K562 (cell line): ENCODE measurements at regions not wholly inside any gene's neighbourhood (a gene's known extent, or its start where the extent isn't known, plus 50 kb on each side); places are given as distances from the start of the nearest gene placed in this dataset.

Source experiments
- ATAC-seq: fragments of 200-7000 bp; cut with Tn5 transposase; 3 replicates; pipeline ENCODE4 v1.9.1; 2020; ENCODE audit warnings: moderate library complexity
- BruUV-seq: library from RNA; stranded (reverse); fragments of 400-500 nt; replicated peaks from 2 replicates; lab custom pipeline; 2021; lab: Mats Ljungman, UMichigan
- CTCF ChIA-PET: fragments of 300-600 bp; formaldehyde crosslinking; extraction: SDS; loops from one replicate; lab custom pipeline; 2021; ENCODE audit warnings: low intra/inter-chr PET ratio; lab: Yijun Ruan, JAX
- POLR2A ChIA-PET: fragments of 300-600, 350-650 bp; sonication (Branson Sonifier 250); formaldehyde crosslinking; extraction: SDS; loops from one replicate; lab custom pipeline; 2021; ENCODE audit warnings: antibody characterized with exemption, inconsistent platforms; lab: Yijun Ruan, JAX
- DNase-seq, 4 experiments: peaks; one replicate each; pipeline versions ENCODE4 v3.0.0 to v3.0.0-alpha.2; 2011 to 2018; ENCODE audit warnings: low spot score in 3 of 4, mixed read lengths in 3 of 4; ENCODE audit errors: extremely low read depth in 1 of 4
- FAIRE-seq: peaks from 2 replicates; lab custom pipeline; 2011; peaks lifted over from hg19 to GRCh38; lab: Jason Lieb, UNC
- H2AFZ ChIP-seq: 2 replicates; pipeline ENCODE4 v1.6.0; 2011; ENCODE audit warnings: low read depth, low read length, control low read depth, inconsistent platforms
- H3K27ac ChIP-seq: fragments of 200-600 bp; 3 replicates; pipeline ENCODE4 v1.8.0; 2011; ENCODE audit warnings: low read depth, mild to moderate bottlenecking, control low read depth, inconsistent platforms, low read length, moderate library complexity, mixed read lengths; ENCODE audit errors: extremely low read depth
- H3K27me3 ChIP-seq, 2 experiments: fragments of 300-600 bp in 1 of 2; 2 replicates in 1 of 2; 3 replicates in 1 of 2; pipeline versions ENCODE4 v1.6.0 to v1.8.0; 2011; ENCODE audit warnings: inconsistent platforms in 2 of 2, low read length in 2 of 2, mild to moderate bottlenecking in 1 of 2, mixed read lengths in 1 of 2, moderate library complexity in 1 of 2; ENCODE audit not compliant: control insufficient read depth in 2 of 2, insufficient read depth in 2 of 2
- H3K36me3 ChIP-seq: fragments of 300-600 bp; 3 replicates; pipeline ENCODE4 v1.8.0; 2011; ENCODE audit warnings: mild to moderate bottlenecking, low read length, inconsistent platforms; ENCODE audit not compliant: control insufficient read depth, insufficient read depth
- H3K4me1 ChIP-seq, 2 experiments: fragments of 200-600 bp in 1 of 2; replicated peaks in 1 of 2; 2 replicates in 1 of 2; 3 replicates in 1 of 2; pipeline versions ENCODE4 v1.5.1 to v1.8.0; 2011; ENCODE audit warnings: inconsistent platforms in 2 of 2, low read length in 2 of 2, mild to moderate bottlenecking in 1 of 2, mixed read lengths in 1 of 2, moderate library complexity in 1 of 2; ENCODE audit not compliant: control insufficient read depth in 2 of 2, insufficient read depth in 2 of 2
- H3K4me2 ChIP-seq: 2 replicates; pipeline ENCODE4 v1.6.1; 2011; ENCODE audit warnings: low read length, control low read depth, inconsistent platforms, mixed read lengths; ENCODE audit not compliant: insufficient read depth
- H3K4me3 ChIP-seq: fragments of 200-600 bp; sonication (generic), shearing (Covaris generic); 2 replicates; pipeline ENCODE4 v1.5.1; 2016; ENCODE audit warnings: control low read depth, inconsistent platforms
- H3K79me2 ChIP-seq: fragments of 200-600 bp; 3 replicates; pipeline ENCODE4 v1.8.0; 2011; ENCODE audit warnings: low read length, inconsistent platforms; ENCODE audit not compliant: control insufficient read depth, insufficient read depth
- H3K9ac ChIP-seq, 2 experiments: 2 replicates each; pipeline versions ENCODE4 v1.6.0 to v1.6.1; 2011; ENCODE audit warnings: low read depth in 2 of 2, low read length in 2 of 2, control low read depth in 1 of 2, inconsistent platforms in 1 of 2, mild to moderate bottlenecking in 1 of 2, mixed read lengths in 1 of 2; ENCODE audit not compliant: insufficient read depth in 1 of 2
- H3K9me1 ChIP-seq: one replicate; pipeline ENCODE4 v1.6.0; 2011; ENCODE audit warnings: inconsistent platforms, mild to moderate bottlenecking, low read length, moderate library complexity; ENCODE audit not compliant: control insufficient read depth, insufficient read depth
- H3K9me3 ChIP-seq: replicated peaks from 2 replicates; pipeline ENCODE4 v1.5.1; 2011; ENCODE audit warnings: low read depth, low read length, inconsistent platforms; ENCODE audit not compliant: control insufficient read depth, insufficient read depth
- H4K20me1 ChIP-seq: replicated peaks from 2 replicates; pipeline ENCODE4 v1.6.1; 2011; ENCODE audit warnings: low read length, inconsistent platforms, mixed read lengths; ENCODE audit not compliant: control insufficient read depth, insufficient read depth
- C11orf30 ChIP-seq: fragments of 450-650 bp; IDR thresholded peaks from 2 replicates; pipeline ENCODE4 v1.6.1; 2016; ENCODE audit warnings: low read depth, mild to moderate bottlenecking
- CHD1 ChIP-seq: fragments of 200-600 bp; sonication (generic); IDR thresholded peaks from one replicate; pipeline ENCODE4 v1.6.1; 2012; ENCODE audit warnings: mild to moderate bottlenecking, moderate library complexity, low read length, inconsistent platforms
- ETS2 ChIP-seq: IDR thresholded peaks from 2 replicates; pipeline ENCODE4 v1.6.1; 2016; ENCODE audit warnings: borderline replicate concordance, missing genetic modification characterization, mild to moderate bottlenecking, moderate library complexity, missing compliant biosample characterization; ENCODE audit not compliant: poor library complexity, severe bottlenecking
- FOXJ3 ChIP-seq: sonication (generic); formaldehyde crosslinking; IDR thresholded peaks from 2 replicates; pipeline ENCODE4 v1.4.0; 2020; ENCODE audit warnings: mild to moderate bottlenecking, missing genetic modification reagents
- FOXP1 ChIP-seq: sonication (generic); formaldehyde crosslinking; IDR thresholded peaks from 2 replicates; pipeline ENCODE4 v1.8.0; 2022; ENCODE audit warnings: mild to moderate bottlenecking, missing genetic modification reagents
- KLF16 ChIP-seq: IDR thresholded peaks from 2 replicates; pipeline ENCODE4 v1.6.1; 2016; ENCODE audit warnings: antibody characterized with exemption
- MYBL2 ChIP-seq, 2 experiments: fragments of 450-650 bp in 1 of 2; sonication (generic) in 1 of 2; formaldehyde crosslinking in 1 of 2; IDR thresholded peaks; 2 replicates each; pipeline versions ENCODE4 v1.6.1 to v1.8.1; 2017 to 2022; ENCODE audit warnings: borderline replicate concordance in 1 of 2, inconsistent platforms in 1 of 2, low read depth in 1 of 2, mild to moderate bottlenecking in 1 of 2, missing genetic modification reagents in 1 of 2, moderate library complexity in 1 of 2
- NONO ChIP-seq, 2 experiments: fragments of 200-400 bp in 1 of 2; fragments of 450-650 bp in 1 of 2; formaldehyde crosslinking in 1 of 2; IDR thresholded peaks; 2 replicates each; pipeline ENCODE4 v1.6.1; 2017; ENCODE audit warnings: low read depth in 2 of 2, mild to moderate bottlenecking in 2 of 2, moderate library complexity in 2 of 2, low read length in 1 of 2
- RBM25 ChIP-seq: fragments of 200-400 bp; formaldehyde crosslinking; IDR thresholded peaks from 2 replicates; pipeline ENCODE4 v1.6.1; 2018; ENCODE audit warnings: low read length, low read depth, moderate library complexity; ENCODE audit not compliant: severe bottlenecking
- SREBF2 ChIP-seq: sonication (generic); formaldehyde crosslinking; IDR thresholded peaks from 2 replicates; pipeline ENCODE4 v1.4.0; 2020; ENCODE audit warnings: mild to moderate bottlenecking, missing genetic modification reagents
- TEAD4 ChIP-seq, 2 experiments: sonication (generic) in 1 of 2; formaldehyde crosslinking in 1 of 2; IDR thresholded peaks; 2 replicates each; pipeline versions ENCODE4 v1.6.1 to v1.8.0; 2012 to 2022; ENCODE audit warnings: borderline replicate concordance in 1 of 2, inconsistent platforms in 1 of 2, low read length in 1 of 2, mild to moderate bottlenecking in 1 of 2, missing genetic modification reagents in 1 of 2
- U2AF2 ChIP-seq: fragments of 200-400 bp; formaldehyde crosslinking; optimal IDR thresholded peaks from 2 replicates; pipeline ENCODE3; 2017; ENCODE audit warnings: low read depth, mild to moderate bottlenecking, low read length
- ZNF146 ChIP-seq: IDR thresholded peaks from one replicate; pipeline ENCODE4 v1.6.1; 2018; ENCODE audit warnings: missing compliant biosample characterization; ENCODE audit not compliant: unreplicated experiment
- ZNF224 ChIP-seq: sonication (generic); formaldehyde crosslinking; IDR thresholded peaks from 2 replicates; pipeline ENCODE4 v1.8.0; 2022; ENCODE audit warnings: mild to moderate bottlenecking, missing genetic modification reagents
- ZNF75A ChIP-seq: fragments of 450-650 bp; formaldehyde crosslinking; IDR thresholded peaks from 2 replicates; pipeline ENCODE4 v1.4.0; 2020; ENCODE audit warnings: mild to moderate bottlenecking
- WGBS: fragments of 100-300 bp; shearing (Covaris generic); methylation state at CpG from one replicate; pipeline ENCODE4 v1.1.6; 2016; ENCODE audit warnings: low coverage, mixed read lengths; ENCODE audit not compliant: insufficient coverage; ENCODE audit errors: missing lambda C conversion rate; 5-methylcytosine and 5-hydroxymethylcytosine counted together
- in situ Hi-C: fragments of 300-500 bp; cut with MboI; formaldehyde crosslinking; loops from 4 replicates; pipeline ENCODE4 v1.15.0; 2018; ENCODE audit warnings: inconsistent platforms, mixed read lengths
- intact Hi-C: fragments of 100-400 bp; cut with micrococcal nuclease; formaldehyde crosslinking; loops from 2 replicates; pipeline ENCODE4 v1.14.2; 2022
- TF ChIP-seq, protein P1 (sequence below): fragments of 250-450 bp; sonication (Bioruptor Pico); IDR thresholded peaks from 2 replicates; pipeline ENCODE4 v1.5.0; 2021

DNA sequence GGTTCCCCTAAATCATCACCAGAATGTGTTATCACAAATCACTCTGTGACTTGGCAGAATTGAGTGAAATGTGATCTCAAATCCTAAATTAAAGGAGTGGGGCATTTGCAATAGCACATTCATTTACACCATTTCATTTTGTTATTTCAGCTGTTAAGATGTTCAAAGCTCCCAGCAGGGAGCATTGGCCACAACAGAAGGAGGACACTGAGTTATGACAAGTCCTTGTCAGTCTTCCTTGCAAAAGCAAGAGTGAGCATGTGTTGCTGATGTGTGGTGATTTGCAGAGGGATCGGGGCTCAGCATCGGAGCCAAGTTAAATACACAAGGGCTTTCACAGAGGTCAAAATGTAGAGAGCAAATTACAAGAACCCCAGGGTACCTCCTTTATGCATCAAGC lies 372.2 kb upstream of the CDH5 start:
- H4K20me1 ChIP-seq: no peaks in the 10 kb centered on the region
- ChIA-PET CTCF (no interaction called here), POLR2A (interaction anchor here (1.6 kb wide), 1 partner anchor 12 kb away, joined by 4 read pairs; no protein-coding TSS in a partner anchor)
- H3K4me2 ChIP-seq: no peak overlapping the region
- H3K36me3 ChIP-seq: no peaks in the 10 kb centered on the region
- H3K4me3 ChIP-seq: no peak overlapping the region
- H2AFZ ChIP-seq: no peak overlapping the region
- in situ Hi-C loops (no loop called here), intact Hi-C loops (no loop called here)
- no peaks in the 10 kb centered on the region for H3K9me3 ChIP-seq
- H3K4me1 ChIP-seq: no peaks in the 10 kb centered on the region
- BruUV-seq: no TSS peak
- DNase-seq (no peak), FAIRE-seq (no peak), ATAC-seq (no peak)
- H3K9me1 ChIP-seq: no peaks in the 10 kb centered on the region
- TF ChIP-seq CHD1: no peak
- TF ChIP-seq, protein P1, sequence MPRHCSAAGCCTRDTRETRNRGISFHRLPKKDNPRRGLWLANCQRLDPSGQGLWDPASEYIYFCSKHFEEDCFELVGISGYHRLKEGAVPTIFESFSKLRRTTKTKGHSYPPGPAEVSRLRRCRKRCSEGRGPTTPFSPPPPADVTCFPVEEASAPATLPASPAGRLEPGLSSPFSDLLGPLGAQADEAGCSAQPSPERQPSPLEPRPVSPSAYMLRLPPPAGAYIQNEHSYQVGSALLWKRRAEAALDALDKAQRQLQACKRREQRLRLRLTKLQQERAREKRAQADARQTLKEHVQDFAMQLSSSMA: no peak
- TF ChIP-seq ZNF146 (CRISPR knock-in tag): no peak
- TF ChIP-seq U2AF2: no peak
- no peak for TF ChIP-seq MYBL2 (IDR thresholded peaks at IDR 0.05; ENCODE audit: low read depth)
- TF ChIP-seq MYBL2 (CRISPR knock-in tag; IDR thresholded peaks at IDR 0.05; ENCODE audit: borderline replicate concordance): no peak
- no peak for TF ChIP-seq KLF16
- no peak for TF ChIP-seq C11orf30
- TF ChIP-seq ZNF75A (CRISPR knock-in tag): no peak
- no peak for TF ChIP-seq FOXJ3 (CRISPR knock-in tag)
- no peak for TF ChIP-seq NONO (IDR thresholded peaks at IDR 0.05; ENCODE audit: low read depth in 2 of 2, low read length in 1 of 2)
- no peak for TF ChIP-seq SREBF2
- TF ChIP-seq TEAD4 (IDR thresholded peaks at IDR 0.05; ENCODE audit: low read length): no peak
- no peak for TF ChIP-seq TEAD4 (CRISPR knock-in tag; IDR thresholded peaks at IDR 0.05; ENCODE audit: borderline replicate concordance)
- TF ChIP-seq RBM25: no peak
- no peak for TF ChIP-seq ETS2 (tag)
- no peak for TF ChIP-seq FOXP1 (CRISPR knock-in tag)
- no peak for TF ChIP-seq ZNF224
- no peak overlapping the region for H3K9ac ChIP-seq
- no peaks in the 10 kb centered on the region for H3K79me2 ChIP-seq
- H3K27ac ChIP-seq: no peak overlapping the region
- H3K27me3 ChIP-seq: no peaks in the 10 kb centered on the region
- WGBS: 0% methylated on average over 2 of the region's 2 CpGs
